Activated CD8-positive, alpha-beta T cell treated with anti-CD3 and anti-CD28 coated beads, Interleukin-2, amount 10 ng/mL, durations not matched to agents 7 days and 5 days (primary cell): ENCODE measurements at regions not wholly inside any gene's neighbourhood (a gene's known extent, or its start where the extent isn't known, plus 50 kb on each side); places are given as distances from the start of the nearest gene placed in this dataset.
"Not testable (repeated sequence)": the region's sequence is repeated elsewhere in the genome, so short reads cannot be mapped to it uniquely, and the experiment has no call there.

ENCODE experiments used
- ATAC-seq: fragments of 150-1000 bp; cut with Tn5 transposase; one replicate; pipeline ENCODE4 v1.10.0; 2021; ENCODE audit warnings: moderate library complexity
- CTCF ChIA-PET: fragments of 350-600 bp; sonication (Branson Sonifier 250); formaldehyde crosslinking; loops from one replicate; lab custom pipeline; 2021; ENCODE audit warnings: antibody characterized with exemption; lab: Charles Lee
- POLR2A ChIA-PET: fragments of 350-600 bp; sonication (Branson Sonifier 250); formaldehyde crosslinking; loops from one replicate; lab custom pipeline; 2021; ENCODE audit warnings: antibody characterized with exemption; lab: Charles Lee
- DNase-seq: peaks from one replicate; pipeline ENCODE4 v3.0.0-alpha.2; 2020
- H3K27ac Mint-ChIP-seq: one replicate; pipeline ENCODE4 v1.8.0; 2021; ENCODE audit warnings: mild to moderate bottlenecking, mixed read lengths
- H3K27me3 Mint-ChIP-seq: one replicate; pipeline ENCODE4 v1.8.0; 2021; ENCODE audit warnings: low read depth, mixed read lengths
- H3K36me3 Mint-ChIP-seq: one replicate; pipeline ENCODE4 v1.8.0; 2021; ENCODE audit warnings: low read depth, mixed read lengths
- H3K4me1 Mint-ChIP-seq: one replicate; pipeline ENCODE4 v1.8.0; 2021; ENCODE audit warnings: low read depth, mixed read lengths
- H3K4me3 Mint-ChIP-seq: one replicate; pipeline ENCODE4 v1.8.0; 2021; ENCODE audit warnings: mild to moderate bottlenecking, mixed read lengths
- H3K9me3 Mint-ChIP-seq: one replicate; pipeline ENCODE4 v1.8.0; 2022; ENCODE audit warnings: mixed read lengths; ENCODE audit not compliant: insufficient read depth

- H3K9me3 Mint-ChIP-seq, result peaks cover 4% of the 10 kb centered on the region
- ChIA-PET POLR2A (no interaction called here), CTCF (no interaction called here)
- H3K4me1 Mint-ChIP-seq, result no peaks in the 10 kb centered on the region
- DNase-seq (no peak), ATAC-seq (no peak)
- H3K27ac Mint-ChIP-seq, result no peak overlapping the region
- H3K36me3 Mint-ChIP-seq, result no peaks in the 10 kb centered on the region
- H3K4me3 Mint-ChIP-seq, result no peak overlapping the region
- H3K27me3 Mint-ChIP-seq, result peaks cover 2% of the 10 kb centered on the region
Measured at GRCh38 chr3:16076564-16076963, 97.9 kb upstream of the GALNT15 start.

- H3K36me3 Mint-ChIP-seq, H3K27ac Mint-ChIP-seq, POLR2A ChIA-PET, H3K27me3 Mint-ChIP-seq, ATAC-seq, DNase-seq, CTCF ChIA-PET, H3K4me1 Mint-ChIP-seq, H3K4me3 Mint-ChIP-seq, H3K9me3 Mint-ChIP-seq: not testable (repeated sequence)
Measured at GRCh38 chr3:16077146-16077545, 97.3 kb upstream of the GALNT15 start.

DNA sequence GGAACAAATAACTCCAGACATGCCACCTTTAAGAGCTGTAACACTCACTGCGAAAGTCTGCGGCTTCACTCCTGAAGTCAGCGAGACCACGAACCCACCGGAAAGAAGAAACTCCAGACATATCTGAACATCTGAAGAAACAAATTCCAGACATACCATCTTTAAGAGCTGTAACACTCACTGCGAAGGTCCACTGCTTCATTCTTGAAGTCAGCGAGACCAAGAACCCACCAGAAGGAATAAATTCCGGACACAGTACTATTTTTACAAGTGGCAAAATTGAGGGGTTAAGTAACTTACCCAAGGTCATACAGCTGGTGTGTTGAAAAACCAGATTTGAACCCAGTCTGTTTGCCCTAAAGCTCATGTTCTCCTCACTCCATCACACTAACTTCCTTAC lies 96.8 kb upstream of the GALNT15 start:
- H3K27ac Mint-ChIP-seq, H3K27me3 Mint-ChIP-seq, CTCF ChIA-PET, H3K4me1 Mint-ChIP-seq, H3K4me3 Mint-ChIP-seq, H3K36me3 Mint-ChIP-seq, POLR2A ChIA-PET, DNase-seq, ATAC-seq: not testable (repeated sequence)
- peaks cover 13% of the 10 kb centered on the region for H3K9me3 Mint-ChIP-seq

DNA sequence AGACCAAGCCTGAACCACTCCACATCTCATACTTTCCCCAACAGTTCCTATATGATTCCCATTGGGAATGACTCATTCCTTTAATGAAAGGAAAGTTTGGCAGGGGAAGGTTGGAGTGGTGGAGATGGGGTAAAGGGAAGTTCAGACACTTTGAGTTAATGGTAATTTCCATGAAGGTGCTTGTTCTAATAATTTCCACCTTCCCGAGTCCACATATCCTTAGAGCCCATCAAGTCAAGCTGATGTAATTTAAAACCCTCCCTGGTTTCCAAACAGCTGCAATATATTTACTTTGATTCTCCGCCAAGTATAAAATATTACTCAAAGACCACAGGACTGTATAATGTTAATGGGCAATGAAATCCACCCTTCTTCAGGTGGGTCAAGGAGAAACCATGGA lies 95.0 kb upstream of the GALNT15 start:
- Mint-ChIP-seq H3K4me1 (no peaks in the 10 kb centered on the region), H3K36me3 (peaks cover 2% of the 10 kb centered on the region), H3K27me3 (peaks cover 2% of the 10 kb centered on the region), H3K27ac (no peak overlapping the region), H3K9me3 (peaks cover 16% of the 10 kb centered on the region), H3K4me3 (no peak overlapping the region)
- DNase-seq, result no peak
- CTCF ChIA-PET, result no interaction called here
- no peak for ATAC-seq
- POLR2A ChIA-PET, result no interaction called here

- peaks cover 2% of the 10 kb centered on the region for H3K27me3 Mint-ChIP-seq
- H3K27ac Mint-ChIP-seq, result no peak overlapping the region
- peaks cover 16% of the 10 kb centered on the region for H3K9me3 Mint-ChIP-seq
- ChIA-PET CTCF (no interaction called here), POLR2A (no interaction called here)
- peaks cover 2% of the 10 kb centered on the region for H3K36me3 Mint-ChIP-seq
- H3K4me3 Mint-ChIP-seq, result no peak overlapping the region
- no peaks in the 10 kb centered on the region for H3K4me1 Mint-ChIP-seq
- no peak for DNase-seq
- no peak for ATAC-seq
Measured at GRCh38 chr3:16081661-16082060, 92.8 kb upstream of the GALNT15 start.

- POLR2A ChIA-PET, result no interaction called here
- peaks cover 16% of the 10 kb centered on the region for H3K9me3 Mint-ChIP-seq
- H3K27me3 Mint-ChIP-seq, result no peaks in the 10 kb centered on the region
- no peaks in the 10 kb centered on the region for H3K4me1 Mint-ChIP-seq
- peaks cover 2% of the 10 kb centered on the region for H3K36me3 Mint-ChIP-seq
- H3K27ac Mint-ChIP-seq, result no peak overlapping the region
- DNase-seq (no peak), ATAC-seq (no peak)
- no peak overlapping the region for H3K4me3 Mint-ChIP-seq
- CTCF ChIA-PET, result no interaction called here
Measured at GRCh38 chr3:16084887-16085286, 89.6 kb upstream of the GALNT15 start.

DNA sequence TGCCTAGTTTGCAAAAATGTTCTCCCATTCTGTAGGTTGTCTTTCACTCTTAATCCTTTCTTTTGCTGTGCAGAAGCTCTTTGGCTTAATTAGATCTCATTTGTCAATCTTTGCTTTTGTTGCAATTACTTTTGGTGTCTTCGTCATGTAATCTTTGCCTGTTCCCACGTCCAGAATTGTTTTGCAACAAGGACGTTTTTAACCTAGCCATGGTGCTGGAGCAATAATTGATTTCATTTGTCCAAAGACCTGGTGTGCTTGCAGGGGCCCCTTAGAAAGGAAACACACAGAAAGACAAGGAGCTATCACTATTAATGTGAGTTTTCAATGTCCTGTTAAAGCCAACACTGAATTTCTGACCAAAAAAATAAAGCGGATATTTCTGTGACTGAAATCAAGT lies 89.1 kb upstream of the GALNT15 start:
- CTCF ChIA-PET, result interaction anchor here (1.0 kb wide), 1 partner anchor 93 kb away, joined by 3 read pairs; no protein-coding TSS in a partner anchor
- ATAC-seq, result no peak

GRCh38 chr3:16085884-16086608 lies 88.4 kb upstream of the GALNT15 start:
- Mint-ChIP-seq H3K36me3 (peaks cover 2% of the 10 kb centered on the region), H3K27ac (no peak overlapping the region), H3K4me1 (no peaks in the 10 kb centered on the region), H3K4me3 (no peak overlapping the region), H3K9me3 (peaks cover 12% of the 10 kb centered on the region), H3K27me3 (no peaks in the 10 kb centered on the region)
- ATAC-seq, result no peak
- CTCF ChIA-PET, result interaction anchor here (1.0 kb wide), 1 partner anchor 92 kb away, joined by 3 read pairs; no protein-coding TSS in a partner anchor
- POLR2A ChIA-PET, result interaction anchor here (0.7 kb wide), 1 partner anchor 667 kb away, joined by 3 read pairs; no protein-coding TSS in a partner anchor
- no peak for DNase-seq

More for the DNA sequence above, 89.1 kb upstream of the GALNT15 start:
- POLR2A ChIA-PET, result interaction anchor here (0.7 kb wide), 1 partner anchor 667 kb away, joined by 3 read pairs; no protein-coding TSS in a partner anchor
- Mint-ChIP-seq H3K4me1 (no peaks in the 10 kb centered on the region), H3K27ac (no peak overlapping the region), H3K36me3 (peaks cover 2% of the 10 kb centered on the region), H3K9me3 (peaks cover 16% of the 10 kb centered on the region), H3K27me3 (no peaks in the 10 kb centered on the region), H3K4me3 (no peak overlapping the region)
- DNase-seq, result no peak

DNA sequence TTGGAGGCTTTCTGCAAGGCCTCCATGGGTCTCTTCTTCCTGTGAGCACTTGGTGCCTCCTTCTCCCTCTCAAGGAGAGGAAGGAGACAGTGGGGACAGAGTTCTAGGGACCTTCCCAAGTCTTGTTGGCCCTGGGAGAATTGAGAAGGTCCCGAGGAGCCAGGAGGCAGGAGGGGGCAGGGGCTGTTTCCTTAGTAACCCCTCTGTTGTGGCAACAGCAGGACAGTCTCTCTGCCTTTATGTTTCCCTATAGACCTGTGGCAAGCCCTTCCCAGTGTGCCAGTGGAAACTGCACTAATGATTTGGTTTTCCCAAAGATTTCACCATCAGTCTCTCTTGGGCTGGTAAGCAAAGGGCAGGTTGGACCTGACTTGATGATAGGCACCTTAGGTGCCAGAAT lies 87.8 kb upstream of the GALNT15 start:
- DNase-seq, result no peak
- POLR2A ChIA-PET, result interaction anchor here (0.6 kb wide), 1 partner anchor 114 kb away, joined by 3 read pairs; no protein-coding TSS in a partner anchor
- no peaks in the 10 kb centered on the region for H3K4me1 Mint-ChIP-seq

GRCh38 chr3:16088496-16088895 lies 86.0 kb upstream of the GALNT15 start:
- ATAC-seq (no peak), DNase-seq (no peak)
- ChIA-PET POLR2A (no interaction called here), CTCF (no interaction called here)
- peaks cover 7% of the 10 kb centered on the region for H3K27me3 Mint-ChIP-seq
- no peak overlapping the region for H3K4me3 Mint-ChIP-seq
- no peaks in the 10 kb centered on the region for H3K4me1 Mint-ChIP-seq
- H3K36me3 Mint-ChIP-seq, result no peaks in the 10 kb centered on the region
- no peak overlapping the region for H3K27ac Mint-ChIP-seq
- no peaks in the 10 kb centered on the region for H3K9me3 Mint-ChIP-seq

More for the DNA sequence above, 87.8 kb upstream of the GALNT15 start:
- H3K36me3 Mint-ChIP-seq, result peaks cover 2% of the 10 kb centered on the region
- H3K9me3 Mint-ChIP-seq, result peaks cover 12% of the 10 kb centered on the region
- CTCF ChIA-PET, result no interaction called here
- peaks cover 5% of the 10 kb centered on the region for H3K27me3 Mint-ChIP-seq
- no peak overlapping the region for H3K27ac Mint-ChIP-seq
- no peak overlapping the region for H3K4me3 Mint-ChIP-seq
- no peak for ATAC-seq

GRCh38 chr3:16089521-16089920 lies 85.0 kb upstream of the GALNT15 start:
- Mint-ChIP-seq H3K27me3 (peaks cover 7% of the 10 kb centered on the region), H3K36me3 (no peaks in the 10 kb centered on the region), H3K9me3 (no peaks in the 10 kb centered on the region), H3K4me3 (no peak overlapping the region), H3K27ac (no peak overlapping the region), H3K4me1 (no peaks in the 10 kb centered on the region)
- ATAC-seq (no peak), DNase-seq (no peak)
- ChIA-PET CTCF (no interaction called here), POLR2A (no interaction called here)

DNA sequence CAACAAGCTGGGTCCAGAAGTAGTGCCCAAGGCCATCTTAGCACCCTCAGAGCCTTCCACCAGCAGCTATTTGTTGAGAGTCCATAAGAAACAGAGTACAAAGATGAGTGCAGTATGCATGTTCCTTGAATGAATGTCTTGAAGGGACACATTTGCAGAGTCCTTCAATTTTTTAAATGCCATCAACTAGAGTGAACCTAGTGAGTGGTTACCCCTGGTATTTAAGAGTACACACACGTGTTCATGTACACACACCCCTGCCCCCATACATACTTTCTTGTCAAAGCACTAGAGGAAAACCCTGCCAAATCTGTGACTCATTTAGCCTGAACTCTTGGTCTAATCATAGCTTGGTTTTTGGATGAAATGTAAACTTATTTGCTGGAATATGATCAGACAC lies 84.5 kb upstream of the GALNT15 start:
- no peak overlapping the region for H3K4me3 Mint-ChIP-seq
- ChIA-PET CTCF (no interaction called here), POLR2A (no interaction called here)
- H3K9me3 Mint-ChIP-seq, result no peaks in the 10 kb centered on the region
- peaks cover 7% of the 10 kb centered on the region for H3K27me3 Mint-ChIP-seq
- H3K27ac Mint-ChIP-seq, result no peak overlapping the region
- H3K4me1 Mint-ChIP-seq, result no peaks in the 10 kb centered on the region
- H3K36me3 Mint-ChIP-seq, result no peaks in the 10 kb centered on the region
- DNase-seq, result no peak
- no peak for ATAC-seq
